Inflammatory macrophage (primary cell): ENCODE measurements at regions not wholly inside any gene's neighbourhood (a gene's known extent, or its start where the extent isn't known, plus 50 kb on each side); places are given as distances from the start of the nearest gene placed in this dataset.

Experiments used
- DNase-seq, 2 donors: peaks; one replicate each; pipeline ENCODE4 v3.0.0-alpha.2; 2020 to 2022

DNA sequence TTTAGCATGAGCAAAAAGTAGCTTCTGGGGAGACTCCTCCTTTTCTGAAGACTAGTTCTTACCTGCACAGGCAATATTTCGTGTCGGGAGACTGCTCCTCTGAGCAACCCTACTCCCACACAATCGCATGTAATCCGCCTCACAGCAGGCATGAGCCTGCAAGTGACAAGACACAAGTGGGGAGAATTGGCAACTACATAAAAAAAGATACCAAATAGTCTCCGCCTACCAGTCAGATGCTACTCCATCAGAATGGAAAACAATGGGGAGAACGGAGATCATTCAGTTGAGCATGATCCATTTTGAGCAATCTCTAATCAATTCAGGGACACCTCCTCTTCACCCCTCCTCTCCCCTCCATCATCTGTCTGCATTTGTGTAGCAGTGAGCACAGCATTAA lies 321.0 kb downstream of the COG6 start:
- no peak for DNase-seq

DNA sequence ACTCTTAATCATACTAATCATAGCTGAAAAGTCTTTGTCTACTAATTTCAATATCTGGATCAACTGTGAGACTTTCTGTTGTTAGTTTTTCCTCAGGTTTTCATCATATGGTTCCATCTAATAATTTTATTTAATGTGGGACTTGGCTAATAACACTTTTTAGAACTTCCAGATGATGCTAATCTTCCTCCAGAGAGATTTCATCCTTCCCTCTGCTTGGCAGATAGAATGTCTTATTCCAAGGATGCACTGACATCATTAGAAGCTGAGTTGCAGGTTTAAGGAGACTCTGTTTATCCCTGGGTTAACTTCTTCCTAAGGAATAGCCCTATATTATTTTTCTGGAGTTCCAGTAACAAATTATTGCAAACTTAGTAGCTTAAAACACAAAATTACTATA lies 325.6 kb downstream of the COG6 start:
- no peak for DNase-seq

DNA sequence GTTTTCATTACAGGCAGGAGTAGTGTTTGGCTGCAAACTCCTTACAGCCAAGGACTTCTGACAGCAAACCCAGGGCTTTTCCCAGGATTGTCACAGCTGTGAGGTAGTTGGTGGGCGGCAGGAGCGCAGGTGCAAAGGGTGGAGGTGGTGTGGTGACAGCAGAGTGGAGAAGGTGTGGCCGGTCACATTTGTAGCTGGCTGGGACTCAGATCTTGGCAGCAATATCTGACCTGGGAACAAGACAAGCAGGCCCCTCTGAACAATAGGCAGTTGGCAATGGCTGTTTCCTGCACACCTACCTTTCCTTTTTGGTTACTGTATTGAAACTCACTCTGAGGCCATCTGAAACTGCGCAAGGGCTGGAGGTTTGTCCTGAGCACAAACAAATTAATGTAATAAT lies 327.3 kb downstream of the COG6 start:
- no peak for DNase-seq

DNA sequence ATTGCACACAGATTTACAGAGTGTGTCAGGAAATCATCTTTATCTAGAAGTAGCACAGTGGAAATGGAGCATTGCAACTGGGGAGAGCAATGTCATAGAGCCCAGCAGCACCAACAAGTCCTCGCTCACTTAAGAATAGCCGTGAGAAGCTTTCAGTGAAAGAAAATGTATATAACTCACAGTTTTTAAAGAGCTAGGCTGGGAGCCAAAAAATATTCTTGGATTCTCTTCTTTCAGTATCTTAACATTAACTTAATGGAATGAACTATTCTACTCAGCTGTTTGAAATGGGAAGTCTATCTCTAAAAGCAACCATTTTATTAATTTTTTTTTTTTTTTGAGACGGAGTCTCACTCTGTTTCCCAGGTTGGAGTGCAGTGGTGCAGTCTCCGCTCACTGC lies 329.6 kb downstream of the COG6 start:
- no peak for DNase-seq

DNA sequence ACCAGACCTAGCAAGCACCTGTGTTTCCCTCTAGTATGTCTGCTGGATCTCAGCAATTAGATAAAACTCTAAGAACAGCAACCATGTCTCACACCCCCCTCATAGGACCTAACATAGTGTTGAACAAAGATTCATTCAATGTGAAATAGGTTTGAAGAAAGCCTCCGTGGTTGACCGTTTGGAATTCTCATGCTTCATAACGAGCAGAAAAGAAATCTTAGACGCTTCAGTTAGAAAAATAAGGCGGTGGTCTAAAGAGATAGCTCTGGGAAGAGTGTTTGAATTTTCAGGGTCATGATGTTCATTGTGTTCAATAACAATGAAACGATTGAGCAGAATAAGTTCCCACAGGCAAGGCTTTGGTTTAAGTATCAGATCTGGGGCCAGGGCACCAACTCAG lies 332.9 kb downstream of the COG6 start:
- DNase-seq: no peak

DNA sequence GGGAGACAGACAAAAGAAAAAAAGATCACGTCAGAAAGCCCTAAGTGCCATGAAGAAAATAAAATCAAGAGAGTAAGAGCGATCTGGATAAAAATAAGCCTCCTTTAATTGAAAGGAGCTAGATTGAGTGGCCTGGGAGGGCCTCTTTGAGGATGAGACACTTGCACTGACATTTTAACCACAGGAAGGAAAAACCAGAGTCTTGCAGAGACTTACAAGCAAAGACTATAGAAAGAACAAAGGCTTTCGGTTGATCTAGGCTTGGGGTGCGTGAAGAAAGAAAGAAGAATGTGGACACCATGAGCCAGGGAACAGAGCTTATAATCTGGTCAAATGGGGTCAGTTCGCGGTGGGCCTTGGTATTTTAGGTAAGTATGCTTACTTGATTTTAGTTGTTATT lies 342.7 kb downstream of the COG6 start:
- DNase-seq: no peak

DNA sequence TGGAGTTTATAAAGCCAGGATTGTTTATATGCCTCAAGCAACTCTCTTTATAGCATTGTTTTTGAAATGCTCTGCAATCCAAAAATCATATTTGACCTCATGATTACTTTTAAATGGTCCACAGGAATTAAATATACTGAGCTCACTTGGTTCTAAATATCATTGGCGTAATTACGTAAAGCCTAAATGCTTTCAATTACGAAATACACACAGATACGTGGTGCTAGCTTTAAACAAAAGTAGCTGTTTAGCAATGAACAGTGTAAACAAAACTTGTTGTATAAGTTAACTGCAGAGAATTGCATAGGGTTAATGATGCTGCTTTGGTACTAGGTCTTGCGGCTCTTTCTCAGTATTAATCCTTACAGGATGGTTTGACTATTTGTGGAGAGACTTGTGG lies 346.6 kb downstream of the COG6 start:
- DNase-seq: no peak

DNA sequence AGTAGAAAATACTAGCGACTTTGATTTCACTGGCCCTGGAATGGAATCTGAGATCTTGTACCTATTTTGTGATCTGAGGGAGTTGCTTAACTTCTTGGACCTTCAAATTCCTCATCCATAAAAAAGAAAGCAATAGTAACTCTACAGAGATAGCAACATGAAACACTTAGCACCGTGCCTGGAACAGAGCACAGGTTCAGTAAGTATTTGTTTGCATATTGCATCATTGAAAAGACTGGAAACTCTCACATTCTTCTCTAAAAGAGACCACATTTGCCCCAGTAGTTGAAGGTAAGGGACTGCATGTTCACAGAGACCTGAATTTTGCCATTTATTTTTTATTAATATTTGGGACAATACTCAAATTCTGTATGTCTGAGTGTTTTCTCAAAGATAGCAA lies 358.1 kb downstream of the COG6 start:
- no peak for DNase-seq

DNA sequence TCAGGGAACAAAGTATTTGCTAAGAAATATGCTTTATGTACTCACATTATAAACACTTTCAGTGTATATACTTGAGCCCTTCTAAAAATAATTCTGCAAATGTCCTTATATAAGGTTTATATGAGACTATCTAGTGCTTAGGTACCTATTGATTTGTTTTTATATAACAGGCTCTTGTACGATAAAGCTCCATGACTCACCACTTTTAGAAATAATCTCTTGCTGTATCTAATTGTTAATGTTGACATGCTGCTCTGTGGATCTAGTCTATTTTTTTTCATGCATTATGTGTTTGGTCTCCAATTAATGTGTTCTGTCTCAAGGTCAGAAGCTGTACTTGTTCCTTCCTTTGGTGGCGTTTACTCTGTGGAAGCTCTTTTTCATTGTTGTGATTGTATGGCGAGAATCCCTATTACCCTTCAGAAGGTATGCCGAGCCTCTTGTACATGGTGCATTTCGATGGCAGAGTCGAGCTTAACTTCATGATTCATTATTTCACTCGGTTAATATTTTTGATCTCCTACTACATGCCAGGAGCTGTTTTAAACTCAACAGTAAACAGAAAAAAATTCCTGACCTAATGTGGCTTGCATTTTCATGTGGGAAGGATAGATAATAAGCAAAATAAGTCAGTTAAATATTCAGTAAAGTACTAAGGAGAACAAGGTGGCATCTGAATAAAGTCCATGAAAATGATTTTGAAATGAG lies 361.6 kb downstream of the COG6 start:
- no peak for DNase-seq

DNA sequence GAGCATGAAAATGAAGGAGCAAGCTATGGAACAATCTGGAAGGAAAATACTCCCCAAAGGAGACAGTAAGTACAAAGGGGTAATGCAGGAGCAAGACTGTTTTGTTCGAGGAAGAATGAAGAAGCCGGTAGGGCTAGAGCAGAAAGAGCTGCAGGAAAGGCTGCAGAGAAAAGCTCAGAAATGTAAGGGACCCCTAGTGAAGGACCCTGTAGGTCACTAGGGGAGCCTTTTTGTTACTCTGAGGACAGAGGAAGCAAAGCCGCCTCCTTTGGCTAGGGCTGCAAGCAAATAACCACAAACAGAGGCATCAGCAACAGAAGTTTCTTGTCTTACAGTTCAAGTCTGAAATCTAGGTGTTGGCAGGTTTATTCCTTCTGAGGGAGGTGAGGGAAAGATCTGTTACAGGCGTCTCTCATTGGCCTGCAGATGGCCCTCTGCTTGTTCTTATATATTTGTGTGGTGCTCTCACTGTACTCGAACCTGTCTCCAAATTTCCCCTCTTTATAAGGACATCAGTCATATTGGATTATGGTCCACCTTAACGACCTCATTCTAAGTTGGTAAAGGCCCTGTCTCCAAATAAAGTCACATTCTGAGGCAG lies 362.3 kb downstream of the COG6 start:
- no peak for DNase-seq

DNA sequence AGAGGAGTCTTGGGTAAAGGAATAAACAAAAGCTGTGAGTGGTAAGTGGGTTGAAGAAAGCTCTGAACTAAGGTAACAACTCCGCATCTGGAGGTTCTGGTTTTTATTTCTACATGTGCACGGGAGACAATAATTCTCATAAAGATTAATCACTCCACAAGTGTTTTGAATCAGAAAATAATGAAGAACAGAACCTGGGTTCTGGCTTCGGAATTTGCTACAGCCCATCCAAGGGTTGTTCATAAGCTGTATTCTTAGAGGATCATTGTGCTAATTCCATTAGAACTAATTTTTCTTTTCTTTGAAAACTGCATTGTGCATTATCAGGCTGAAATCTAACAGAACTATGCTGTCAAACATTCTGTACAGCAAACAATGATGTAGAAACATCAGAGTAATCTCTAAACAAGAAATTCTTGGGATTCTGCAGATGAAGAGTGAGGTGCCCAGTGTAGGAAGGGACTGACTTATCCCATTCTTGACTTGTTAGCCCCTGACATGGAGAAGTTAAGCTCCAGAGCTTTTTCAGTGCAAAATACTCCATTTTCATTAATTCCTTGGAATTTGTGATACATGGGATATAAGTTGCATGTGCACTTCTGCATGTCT lies 368.2 kb downstream of the COG6 start:
- no peak for DNase-seq

DNA sequence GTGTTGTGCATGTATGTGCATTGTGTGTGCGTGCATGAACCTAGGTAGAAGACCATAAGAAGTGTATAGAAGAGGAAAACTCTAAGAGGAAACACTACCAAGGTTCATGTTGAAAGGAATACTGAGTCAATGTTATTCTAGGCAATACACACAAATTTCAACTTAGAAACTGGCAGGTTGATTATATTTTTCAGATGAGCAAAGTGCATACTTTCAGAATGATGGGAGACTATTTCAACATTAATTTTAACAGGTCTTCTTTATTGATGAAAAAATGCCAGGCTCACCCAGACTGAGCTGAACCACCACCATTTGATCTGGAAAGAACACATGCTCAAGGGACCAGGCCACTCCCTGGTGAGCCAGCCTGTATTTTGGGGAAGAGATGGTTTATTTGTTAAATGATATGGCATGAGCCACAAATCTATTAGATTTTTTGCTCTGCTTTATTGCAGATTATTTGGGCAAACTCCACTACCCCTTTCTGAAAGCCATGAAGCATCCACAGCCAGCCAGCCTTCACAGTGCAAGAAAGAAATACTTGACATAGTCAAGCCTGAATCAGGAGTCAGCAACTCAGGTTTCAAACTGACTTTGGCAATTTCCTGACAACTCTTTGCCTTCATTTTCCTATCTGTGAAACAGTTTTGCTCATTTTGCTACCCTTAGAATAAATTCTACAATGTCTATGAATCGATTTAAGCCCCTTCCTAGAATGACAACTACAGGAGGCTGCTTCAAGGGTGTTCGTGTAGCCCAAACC lies 368.9 kb downstream of the COG6 start:
- DNase-seq: no peak

DNA sequence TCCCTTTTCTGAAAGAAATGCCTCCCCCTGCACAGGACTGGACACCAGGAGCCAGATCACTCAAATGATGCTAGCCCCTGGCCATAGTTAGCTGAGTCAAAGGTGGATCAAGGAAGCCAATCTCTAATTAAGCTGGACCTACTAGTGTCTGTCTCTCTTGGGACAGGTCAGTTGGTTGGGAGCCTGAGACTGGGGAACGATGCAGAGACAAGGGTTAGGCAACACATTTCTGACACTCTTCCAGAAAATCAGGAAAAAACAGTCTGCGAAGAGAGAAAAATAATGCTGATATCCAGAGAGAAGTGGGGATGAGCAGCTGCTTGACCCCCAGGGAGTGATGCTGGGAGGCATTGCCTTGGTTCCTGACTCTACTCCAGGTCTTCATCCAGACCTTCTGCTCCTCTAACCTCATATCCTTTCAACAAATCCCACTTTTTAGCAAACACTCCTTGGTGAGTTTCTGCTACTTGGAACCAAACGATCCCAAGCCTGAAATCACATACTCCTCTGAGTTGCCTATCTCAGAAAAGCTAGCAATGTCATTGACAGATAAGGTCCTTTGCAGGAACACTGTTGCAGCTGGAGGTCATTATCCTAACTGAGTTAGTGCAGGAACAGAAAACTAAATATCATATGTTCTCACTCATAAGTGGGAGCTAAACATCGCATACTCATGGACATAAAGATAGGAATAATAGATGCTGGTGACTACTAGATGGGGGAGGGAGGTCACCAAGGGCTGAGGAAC lies 369.7 kb downstream of the COG6 start:
- DNase-seq: no peak

DNA sequence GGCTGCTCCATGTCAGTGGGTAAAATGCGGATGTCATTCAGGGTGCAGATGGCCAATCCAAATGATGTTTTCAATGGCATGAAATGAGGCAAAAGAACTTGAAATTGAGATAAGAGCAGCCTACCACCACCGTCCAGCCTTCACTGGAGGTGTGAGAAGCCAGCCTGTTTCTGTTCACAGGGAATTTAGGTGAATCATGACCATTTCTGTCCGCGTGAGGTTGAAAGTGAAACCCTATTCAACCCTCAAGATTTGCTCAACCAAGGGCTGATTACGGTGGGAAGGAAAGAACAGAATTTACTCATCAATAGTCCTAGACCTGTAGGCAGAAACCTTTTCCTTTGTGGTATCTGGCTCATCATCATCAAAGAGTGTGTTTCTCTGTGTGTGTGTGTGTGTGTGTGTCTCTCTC lies 370.7 kb downstream of the COG6 start:
- DNase-seq: no peak

DNA sequence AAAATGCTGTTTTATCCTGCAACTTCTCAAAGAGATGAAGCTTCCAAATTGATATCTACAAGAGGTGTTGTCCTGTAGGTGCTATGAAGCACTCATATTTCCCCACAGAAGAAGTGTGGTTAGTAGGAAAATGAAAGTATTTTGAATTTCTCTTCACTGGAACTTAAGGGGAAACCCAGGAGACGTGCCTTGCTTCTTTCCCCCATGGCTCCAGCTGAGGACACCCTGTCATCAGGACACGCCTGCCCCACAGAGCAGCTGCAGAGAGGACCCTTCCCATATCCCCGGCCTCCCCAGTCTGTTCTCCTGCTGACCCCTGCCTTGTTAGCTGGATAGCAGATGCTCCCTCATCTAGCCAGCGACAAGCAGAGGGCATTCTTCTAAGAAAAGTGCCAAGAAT lies 371.3 kb downstream of the COG6 start:
- no peak for DNase-seq

DNA sequence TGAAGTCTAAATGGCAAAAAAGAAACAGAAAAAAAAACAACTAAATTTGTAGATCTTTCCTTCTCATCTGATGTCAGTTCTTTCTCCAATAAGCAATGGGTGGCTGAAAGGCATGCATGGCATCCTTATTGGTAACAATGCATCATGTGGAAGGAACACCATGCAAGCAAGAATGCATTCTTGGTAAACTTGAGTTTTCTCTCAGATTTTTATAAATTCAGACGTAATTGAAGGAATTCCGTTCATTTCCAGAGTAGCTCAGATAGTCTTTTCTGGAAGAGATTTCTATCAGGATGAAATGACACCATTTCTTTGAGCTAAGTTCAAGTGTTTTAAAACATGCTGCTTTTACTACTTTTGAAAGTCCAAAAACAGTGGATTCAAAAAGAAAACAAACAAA lies 373.0 kb downstream of the COG6 start:
- no peak for DNase-seq

DNA sequence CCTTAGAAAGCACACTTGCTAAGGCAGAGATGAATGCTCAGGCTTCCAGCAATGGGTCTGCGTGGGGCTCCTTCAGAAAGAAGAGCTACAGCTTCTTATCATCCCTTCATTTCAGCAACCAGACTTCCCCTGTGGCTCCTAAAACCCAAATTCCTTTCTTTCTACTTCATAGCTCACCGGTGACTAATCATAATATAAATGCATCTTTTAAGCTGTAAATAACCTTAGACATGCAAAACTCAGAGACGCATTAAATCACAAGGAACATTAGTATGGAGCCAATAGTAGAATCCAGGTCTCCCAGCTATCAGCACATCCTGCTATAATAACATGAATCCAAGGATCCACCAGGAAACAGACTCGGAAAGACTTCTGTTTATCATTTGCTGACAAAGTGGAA lies 375.6 kb downstream of the COG6 start:
- DNase-seq: no peak

DNA sequence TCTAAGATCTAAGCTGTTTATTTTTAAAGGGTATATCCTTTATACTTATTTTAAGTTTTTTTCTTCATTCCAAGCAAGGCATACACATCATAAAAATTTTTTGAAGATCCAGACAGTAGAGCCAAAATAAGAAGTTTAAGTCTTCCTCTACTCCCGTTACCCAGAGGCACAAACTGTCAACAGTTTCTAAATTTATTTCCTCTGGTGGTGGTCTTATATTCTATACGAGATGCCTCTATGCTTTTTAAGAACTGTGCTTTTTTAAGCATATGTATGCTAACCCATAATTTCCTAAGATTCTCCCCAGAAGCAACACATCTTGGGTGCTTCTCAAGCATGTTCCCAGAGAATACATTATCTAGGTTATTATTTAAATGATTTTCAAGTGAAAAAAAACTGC lies 383.6 kb downstream of the COG6 start:
- no peak for DNase-seq

DNA sequence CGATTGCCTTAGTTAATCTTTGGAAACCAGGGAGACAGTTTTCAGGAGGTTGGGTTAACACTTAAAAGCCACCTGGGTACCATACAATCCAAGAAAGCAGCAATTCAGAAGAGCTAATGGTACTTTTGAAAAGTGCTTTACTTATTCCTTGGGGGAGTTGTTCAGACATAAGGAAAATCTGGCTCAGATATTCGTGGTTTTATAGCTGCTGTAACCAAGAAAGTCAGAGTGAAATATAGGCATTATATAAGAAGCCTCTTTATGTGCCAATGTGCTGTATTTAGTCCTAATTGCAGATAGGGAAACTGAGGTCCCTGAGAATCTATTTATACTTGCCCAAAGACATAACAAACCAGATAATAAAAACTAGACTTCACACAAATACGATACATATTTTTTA lies 387.5 kb downstream of the COG6 start:
- no peak for DNase-seq

DNA sequence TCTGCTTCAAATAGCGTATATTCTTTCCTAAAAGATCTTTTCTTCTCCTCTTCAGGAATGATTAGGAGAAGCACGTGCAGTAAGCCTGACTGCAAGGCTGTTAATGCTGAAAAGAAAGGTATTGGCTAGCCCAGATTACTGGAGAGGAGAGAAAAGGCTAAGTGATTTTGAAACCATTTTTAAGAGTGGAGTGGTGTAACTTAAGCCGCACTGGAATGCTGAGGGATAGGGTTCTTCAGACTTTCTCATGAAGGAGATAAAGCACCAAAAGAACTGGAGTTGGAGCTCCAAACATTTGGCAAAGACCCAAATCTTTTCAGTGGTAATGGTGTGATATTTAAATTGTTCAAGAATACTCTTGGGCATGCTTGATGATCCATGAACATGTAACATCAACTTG lies 388.3 kb downstream of the COG6 start:
- no peak for DNase-seq

DNA sequence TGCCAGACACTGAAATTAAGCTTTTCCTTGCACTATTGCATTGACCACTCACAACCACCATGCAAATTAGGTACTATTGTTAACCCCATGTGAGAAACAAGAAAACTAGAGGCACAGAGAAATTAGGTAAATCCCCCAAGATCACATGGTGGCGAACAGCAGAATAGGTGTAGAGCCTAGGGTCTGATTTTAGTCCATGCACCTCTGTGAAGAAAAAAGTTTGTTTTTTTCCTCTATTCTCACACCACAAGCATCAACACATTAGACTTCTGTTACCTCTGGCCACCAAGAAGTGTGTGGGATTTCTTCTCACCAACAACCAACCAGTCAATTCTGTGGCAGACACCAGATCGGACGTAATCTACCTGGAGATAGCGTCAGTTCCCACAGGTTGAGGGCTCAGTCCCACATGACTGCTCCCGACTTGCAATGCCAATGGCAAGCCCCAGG lies 391.9 kb downstream of the COG6 start:
- no peak for DNase-seq

DNA sequence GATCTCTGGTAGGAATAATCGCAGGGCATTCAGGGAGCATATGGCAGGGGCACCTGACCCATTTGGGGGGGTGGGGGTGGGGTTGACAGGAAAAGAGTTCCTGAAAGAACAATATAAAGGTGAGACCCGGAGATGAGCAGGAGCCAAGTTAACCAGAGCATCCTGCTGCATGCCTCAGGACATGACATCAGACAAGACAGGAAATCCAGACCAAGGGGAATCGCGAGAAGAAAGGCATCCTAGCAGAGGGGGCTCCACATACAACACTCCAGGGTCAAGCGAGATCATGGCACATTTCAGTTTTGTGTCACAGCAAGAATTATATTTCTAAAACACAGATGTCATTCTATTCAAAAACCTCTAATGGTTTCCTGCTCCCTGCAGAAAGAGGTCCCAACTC lies 393.1 kb downstream of the COG6 start:
- no peak for DNase-seq

DNA sequence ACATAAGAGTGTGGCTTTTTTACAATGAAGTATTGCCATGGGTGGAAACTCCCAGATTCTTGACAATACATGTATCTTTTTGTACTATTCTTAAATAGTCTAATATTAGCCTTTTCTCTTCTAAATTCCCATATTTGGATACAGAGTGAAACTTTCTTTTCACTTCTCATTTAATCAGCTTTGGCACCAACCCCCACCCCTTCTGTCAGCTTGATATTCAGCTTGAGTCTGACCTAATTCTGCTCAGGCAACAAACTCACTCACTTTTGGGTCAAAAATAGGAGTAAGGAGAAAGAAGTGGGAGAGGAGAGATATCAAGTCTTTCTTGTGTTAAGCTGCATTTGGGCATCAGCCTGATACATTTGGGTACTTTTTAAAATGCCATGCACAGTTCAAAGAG lies 397.5 kb downstream of the COG6 start:
- no peak for DNase-seq
